ENCODE measurements at regions not wholly inside any gene's neighbourhood (a gene's known extent, or its start where the extent isn't known, plus 50 kb on each side); places are given as distances from the start of the nearest gene placed in this dataset.

DNA sequence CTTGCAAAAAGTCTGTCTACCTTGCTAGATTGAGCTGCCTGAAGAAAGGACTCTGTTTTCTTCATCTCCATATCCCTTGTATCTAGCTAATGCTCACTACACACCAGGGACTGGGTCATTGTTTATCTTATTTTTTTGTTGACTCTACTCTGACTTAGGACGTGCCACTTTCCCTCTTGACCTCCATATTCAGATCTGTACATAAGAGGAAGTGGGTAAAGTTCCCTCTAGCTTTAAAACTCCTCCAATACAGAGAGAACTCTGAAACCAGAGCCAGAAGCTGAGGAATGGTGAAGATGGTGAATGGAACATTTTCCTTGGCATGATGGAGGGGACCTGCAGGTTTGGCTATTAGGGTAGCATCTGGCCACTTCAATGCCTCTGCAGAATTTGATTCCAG, 2026.1 kb upstream of the TENM3 start:
- TF ChIP-seq POLR2A (IDR thresholded peaks at IDR 0.05; ENCODE audit: low read depth, low read length) = no peak
- TF ChIP-seq, protein P1, sequence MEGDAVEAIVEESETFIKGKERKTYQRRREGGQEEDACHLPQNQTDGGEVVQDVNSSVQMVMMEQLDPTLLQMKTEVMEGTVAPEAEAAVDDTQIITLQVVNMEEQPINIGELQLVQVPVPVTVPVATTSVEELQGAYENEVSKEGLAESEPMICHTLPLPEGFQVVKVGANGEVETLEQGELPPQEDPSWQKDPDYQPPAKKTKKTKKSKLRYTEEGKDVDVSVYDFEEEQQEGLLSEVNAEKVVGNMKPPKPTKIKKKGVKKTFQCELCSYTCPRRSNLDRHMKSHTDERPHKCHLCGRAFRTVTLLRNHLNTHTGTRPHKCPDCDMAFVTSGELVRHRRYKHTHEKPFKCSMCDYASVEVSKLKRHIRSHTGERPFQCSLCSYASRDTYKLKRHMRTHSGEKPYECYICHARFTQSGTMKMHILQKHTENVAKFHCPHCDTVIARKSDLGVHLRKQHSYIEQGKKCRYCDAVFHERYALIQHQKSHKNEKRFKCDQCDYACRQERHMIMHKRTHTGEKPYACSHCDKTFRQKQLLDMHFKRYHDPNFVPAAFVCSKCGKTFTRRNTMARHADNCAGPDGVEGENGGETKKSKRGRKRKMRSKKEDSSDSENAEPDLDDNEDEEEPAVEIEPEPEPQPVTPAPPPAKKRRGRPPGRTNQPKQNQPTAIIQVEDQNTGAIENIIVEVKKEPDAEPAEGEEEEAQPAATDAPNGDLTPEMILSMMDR (conservative IDR thresholded peaks at IDR 0.05; ENCODE audit: low read depth, low read length) = no peak
- TF ChIP-seq RAD21 (IDR thresholded peaks at IDR 0.05; ENCODE audit: low read length) = no peak
- TF ChIP-seq RFX5 (IDR thresholded peaks at IDR 0.05; ENCODE audit: low read depth, low read length) = no peak
- TF ChIP-seq MXI1 (IDR thresholded peaks at IDR 0.05; ENCODE audit: borderline replicate concordance, low read depth, low read length) = no peak
- TF ChIP-seq RCOR1 (IDR thresholded peaks at IDR 0.05; ENCODE audit: insufficient replicate concordance, low read length) = no peak

All from IMR-90 (cell line).